NCI-H128 (cell line): ENCODE measurements at regions not wholly inside any gene's neighbourhood (a gene's known extent, or its start where the extent isn't known, plus 50 kb on each side); places are given as distances from the start of the nearest gene placed in this dataset.

ENCODE experiments used
- DNase-seq: peaks from one replicate; lab custom pipeline; 2025; ENCODE audit not compliant: unreplicated experiment; lab: John Stamatoyannopoulos, UW

DNA sequence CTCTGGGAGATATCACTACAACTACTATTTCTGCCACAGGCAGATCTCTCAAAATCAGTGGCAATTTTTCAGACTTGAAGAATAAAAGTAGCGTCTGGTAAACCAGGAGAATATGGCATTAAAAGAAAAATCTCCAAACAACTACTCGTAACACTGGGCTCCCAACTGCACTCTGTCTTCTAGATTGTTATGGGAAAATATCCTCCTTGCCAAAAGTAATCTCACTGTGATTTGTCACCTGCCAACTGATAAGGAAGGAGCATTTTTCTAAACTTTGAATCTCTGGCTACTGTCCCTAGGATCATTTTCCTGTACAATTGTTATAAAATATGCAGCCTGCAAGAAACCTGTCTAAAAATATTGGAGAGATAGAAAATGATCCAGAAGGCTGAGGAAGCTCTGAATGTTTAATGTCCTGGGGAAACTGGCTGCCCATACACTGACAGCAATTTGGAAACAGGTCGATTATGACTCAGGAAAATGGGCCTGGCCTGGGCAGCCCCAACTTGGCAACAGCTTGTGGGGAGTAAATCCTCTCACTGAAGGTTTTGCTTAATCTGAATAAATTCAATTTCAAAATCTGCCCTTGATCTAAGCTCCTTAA is 90.5 kb upstream of the DBX1 start:
- no peak for DNase-seq

- no peak for DNase-seq
These were observed 89.5 kb upstream of the DBX1 start for GRCh38 chr11:20249796-20250195.

DNA sequence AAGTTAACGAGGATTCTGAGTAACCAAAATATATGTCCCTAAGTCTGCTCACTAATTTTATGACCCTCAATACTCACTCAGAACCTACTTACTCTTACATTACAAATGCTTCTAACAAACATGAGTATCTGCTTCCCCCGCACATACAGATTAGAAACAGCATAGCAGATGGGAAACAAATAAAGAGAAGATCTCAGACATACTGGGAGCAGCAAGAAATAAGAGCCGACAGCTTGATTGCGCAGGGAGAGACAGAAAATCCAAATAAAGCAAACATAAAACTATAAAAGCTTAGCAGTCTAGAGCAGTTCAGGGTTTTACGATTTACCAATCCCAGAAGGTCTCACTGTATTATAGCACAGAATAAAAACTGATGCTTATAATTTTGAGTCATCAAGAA is 89.1 kb upstream of the DBX1 start:
- no peak for DNase-seq

- no peak for DNase-seq
These were observed 88.6 kb upstream of the DBX1 start for GRCh38 chr11:20248871-20249270.

DNA sequence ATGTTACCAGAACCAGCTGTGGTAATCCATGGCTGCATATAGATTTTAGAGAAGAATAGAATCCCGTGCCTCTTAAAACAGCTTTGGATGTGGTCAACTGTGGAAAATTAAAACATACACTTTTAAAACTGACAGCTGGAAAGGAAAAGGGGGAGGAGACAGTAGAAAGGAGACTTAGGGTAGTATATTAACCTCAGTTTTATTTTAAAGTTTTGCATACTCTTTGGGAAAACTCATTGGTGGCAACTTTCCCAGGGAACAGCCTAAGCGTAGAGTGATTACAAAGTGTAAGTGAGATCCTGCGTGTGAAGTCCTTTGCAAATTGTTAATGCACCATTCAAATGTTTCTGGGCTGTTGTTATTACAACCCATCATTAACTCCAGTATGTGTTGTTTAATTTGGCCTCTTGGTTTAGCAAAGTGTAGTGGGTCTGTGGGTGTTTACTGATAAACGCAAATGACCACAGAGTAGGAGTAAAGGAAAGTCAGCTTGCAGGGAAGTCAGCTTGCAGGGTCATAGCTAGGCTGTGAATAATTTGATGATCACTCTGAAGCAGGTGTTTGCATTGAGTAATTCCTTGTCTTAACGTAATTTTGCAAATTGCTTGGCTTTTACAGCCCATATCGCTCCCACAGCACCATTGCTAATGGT is 88.0 kb upstream of the DBX1 start:
- no peak for DNase-seq

DNA sequence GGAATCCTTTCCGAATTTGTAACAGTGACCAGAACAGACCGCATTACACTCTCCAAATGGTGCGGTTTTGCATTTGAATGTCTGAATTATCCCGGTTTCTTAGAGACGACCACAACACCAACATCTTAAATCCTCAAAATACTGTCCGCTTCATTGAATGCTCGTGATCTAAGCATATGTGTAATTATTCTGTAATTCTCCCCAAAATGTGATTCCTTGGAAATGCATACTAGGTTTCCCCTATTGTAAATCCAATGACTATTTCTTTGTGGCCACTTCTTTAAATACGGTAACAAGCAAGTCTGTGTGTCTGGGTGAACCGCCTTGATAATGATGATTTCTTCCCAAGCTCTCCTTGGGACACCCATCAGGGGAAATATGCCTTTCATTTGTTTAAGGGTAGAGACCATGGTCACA is 87.3 kb upstream of the DBX1 start:
- no peak for DNase-seq

DNA sequence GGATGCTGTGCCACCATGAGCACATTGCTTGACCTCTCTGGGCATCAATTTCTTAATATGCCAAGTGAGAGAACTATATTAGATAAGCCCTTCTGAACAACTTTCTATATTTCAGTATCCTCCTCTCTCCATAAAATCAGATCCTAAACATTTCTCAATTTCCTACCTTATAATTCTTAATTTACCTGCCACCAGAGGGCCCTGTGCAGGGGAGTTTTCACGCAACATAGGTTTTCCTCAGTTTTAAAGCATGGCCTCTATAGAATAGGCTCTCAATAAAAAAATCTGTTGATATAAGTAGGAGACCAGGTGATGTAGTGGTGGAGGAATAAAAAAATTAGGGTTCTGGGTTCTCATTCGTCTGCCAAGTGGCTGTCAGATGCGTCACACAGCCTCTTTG is 83.7 kb upstream of the DBX1 start:
- no peak for DNase-seq

DNA sequence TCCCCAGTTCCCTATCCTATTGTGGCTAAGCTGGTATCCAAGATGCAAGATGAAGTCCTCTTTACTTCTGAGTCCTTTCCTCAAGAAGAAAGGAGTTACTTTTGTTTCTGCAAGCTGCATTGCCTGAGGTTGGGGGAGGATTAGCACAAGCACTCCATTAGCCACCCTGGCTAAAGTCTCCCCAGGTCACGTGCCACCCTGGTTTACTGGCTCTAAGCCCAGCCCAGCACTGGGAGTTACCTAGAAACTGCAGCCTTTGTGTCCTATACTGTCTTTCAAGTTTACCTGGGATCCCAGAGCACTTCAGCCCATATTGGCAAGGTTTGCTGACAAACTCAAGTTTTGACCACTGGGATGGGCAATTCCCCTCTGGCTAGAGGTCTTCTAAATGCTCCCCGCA is 78.4 kb upstream of the DBX1 start:
- no peak for DNase-seq

- no peak for DNase-seq
These were observed 74.9 kb upstream of the DBX1 start for GRCh38 chr11:20235164-20235563.

DNA sequence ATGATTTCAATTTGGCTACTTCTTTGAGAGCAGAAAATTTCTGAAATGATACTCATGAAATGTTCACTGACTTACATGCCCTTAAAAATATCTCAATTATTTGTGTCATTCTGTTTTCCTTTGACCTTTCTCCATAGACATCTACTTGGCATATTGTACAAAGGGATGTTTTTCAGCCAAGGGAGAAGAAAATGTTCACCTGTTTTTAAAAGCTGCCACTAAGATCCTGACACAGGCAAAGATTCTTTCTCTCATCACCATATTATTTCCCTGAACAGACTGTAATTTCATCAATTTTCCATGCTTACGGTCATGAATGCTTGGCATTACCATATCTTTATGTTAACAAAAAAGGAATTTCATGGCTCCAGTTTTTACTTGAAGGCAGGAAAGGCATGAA is 67.4 kb upstream of the DBX1 start:
- DNase-seq: no peak

GRCh38 chr11:20226933-20227332 is 66.7 kb upstream of the DBX1 start:
- DNase-seq: no peak

DNA sequence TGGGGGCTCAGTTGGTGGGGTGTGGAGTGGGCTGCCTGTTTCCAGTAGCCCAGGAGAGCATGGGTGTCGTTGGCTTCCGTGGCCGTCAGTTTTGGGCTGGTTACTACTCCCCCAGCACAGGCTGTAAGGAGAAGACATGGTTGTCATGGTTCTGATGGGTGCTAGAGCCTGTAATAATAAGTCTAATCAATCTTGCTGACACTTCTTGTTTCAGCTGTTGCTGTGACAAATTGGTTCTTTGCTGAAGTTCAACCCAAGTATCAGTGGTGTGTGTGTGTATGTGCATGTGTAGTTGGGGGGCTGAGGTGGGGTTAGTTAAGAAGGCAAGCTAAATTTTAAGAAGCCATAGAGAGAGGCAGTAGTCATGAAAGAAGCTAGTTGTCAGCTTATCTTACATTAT is 61.3 kb upstream of the DBX1 start:
- no peak for DNase-seq

- no peak for DNase-seq
These were observed 53.5 kb upstream of the DBX1 start for GRCh38 chr11:20213790-20214189.

- DNase-seq: no peak
These were observed 51.4 kb upstream of the DBX1 start for GRCh38 chr11:20211691-20212090.
